ENCODE measurements at regions not wholly inside any gene's neighbourhood (a gene's known extent, or its start where the extent isn't known, plus 50 kb on each side); places are given as distances from the start of the nearest gene placed in this dataset.

DNA sequence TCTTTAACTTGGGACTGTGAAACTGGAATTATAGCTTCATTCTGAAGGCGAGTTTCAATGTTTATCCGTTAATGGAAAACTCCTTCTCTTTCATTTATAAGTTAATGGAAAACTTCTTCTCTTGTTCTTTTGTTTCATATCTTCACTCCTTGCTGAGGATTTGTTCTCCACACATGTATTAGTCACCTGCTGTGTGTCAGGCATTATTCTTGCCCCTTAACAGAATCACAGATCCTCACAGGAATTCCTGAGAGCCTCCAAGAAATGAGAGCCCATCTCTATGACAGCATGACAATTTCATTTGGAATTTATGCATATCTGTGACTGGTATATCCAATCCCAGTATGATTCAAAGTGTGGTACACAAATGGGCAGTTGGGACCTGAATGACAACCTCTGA lies 545.8 kb downstream of the BCL11A start:
- H3K18ac ChIP-seq (ENCODE audit: extremely low read depth, low read length): no peak overlapping the region
- H2BK12ac ChIP-seq (ENCODE audit: low read depth, low read length): no peak overlapping the region
- no peak overlapping the region for H3K9ac ChIP-seq (replicated peaks in 1 of 4; ENCODE audit: extremely low read depth in 1 of 4, low read depth in 3 of 4, low read length in 3 of 4)
- no peaks in the 10 kb centered on the region for H3K9me3 ChIP-seq (ENCODE audit: insufficient read depth in 2 of 2, low read depth in 1 of 2, low read length in 1 of 2)
- H3K79me2 ChIP-seq (ENCODE audit: control insufficient read depth in 1 of 2, insufficient read depth in 2 of 2, low read length in 2 of 2): no peaks in the 10 kb centered on the region
- H2AK5ac ChIP-seq (ENCODE audit: low read depth, low read length): no peak overlapping the region
- DNase-seq (ENCODE audit: low read depth in 1 of 2, low spot score in 2 of 2) (no peak), FAIRE-seq (no peak)
- no peak overlapping the region for H4K8ac ChIP-seq (ENCODE audit: extremely low read depth, insufficient read depth, low read length)
- H2BK120ac ChIP-seq (replicated peaks; ENCODE audit: low read depth, low read length): no peak overlapping the region
- no peak overlapping the region for H3K4me2 ChIP-seq (ENCODE audit: insufficient read depth in 1 of 2, low read depth in 2 of 2, low read length in 2 of 2)
- WGBS, 2 experiments (ENCODE audit: extremely low coverage in 1 of 2, insufficient coverage in 1 of 2, insufficient read length in 1 of 2, insufficient replicate concordance in 2 of 2, low coverage in 1 of 2, low lambda C conversion rate in 2 of 2, missing lambda C conversion rate in 1 of 2): 87% methylated on average over 2 of the region's 2 CpGs; no CpG with 5 or more reads in 1 of the 2 experiments
- no peak overlapping the region for H2BK20ac ChIP-seq (ENCODE audit: low read length)
- ChIA-PET POLR2A (ENCODE audit: partially characterized antibody) (no interaction called here), CTCF (ENCODE audit: partially characterized antibody) (no interaction called here)
- H2AFZ ChIP-seq (ENCODE audit: low read length): no peak overlapping the region
- H3K4me3 ChIP-seq (ENCODE audit: extremely low read depth in 1 of 4, insufficient read depth in 2 of 4, low read depth in 3 of 4, low read length in 4 of 4): no peak overlapping the region
- H3K79me1 ChIP-seq (ENCODE audit: low read depth, low read length): no peaks in the 10 kb centered on the region
- H3K56ac ChIP-seq (replicated peaks; ENCODE audit: insufficient read length, low read depth, low read length): no peak overlapping the region
- H3K36me3 ChIP-seq (ENCODE audit: control insufficient read depth in 2 of 4, insufficient read depth in 4 of 4, low read length in 3 of 4): no peaks in the 10 kb centered on the region
- H3K27me3 ChIP-seq (replicated peaks in 1 of 4; ENCODE audit: control insufficient read depth in 3 of 4, extremely low read depth in 1 of 4, insufficient read depth in 3 of 4, low read length in 3 of 4): no peaks in the 10 kb centered on the region
- H3K4me1 ChIP-seq (replicated peaks in 1 of 4; ENCODE audit: control insufficient read depth in 3 of 4, insufficient read depth in 4 of 4, low read length in 3 of 4): no peaks in the 10 kb centered on the region
- no peaks in the 10 kb centered on the region for H3K23me2 ChIP-seq (ENCODE audit: low read depth, low read length)
- no peak overlapping the region for H3K14ac ChIP-seq (ENCODE audit: insufficient read length)
- no peak overlapping the region for H4K91ac ChIP-seq (replicated peaks; ENCODE audit: insufficient read length, low read length)
- H4K5ac ChIP-seq (ENCODE audit: insufficient read length, low read depth, low read length): no peak overlapping the region
- no peaks in the 10 kb centered on the region for H4K20me1 ChIP-seq (replicated peaks in 1 of 2; ENCODE audit: control insufficient read depth in 1 of 2, insufficient read depth in 2 of 2, low read length in 2 of 2)
- H3K27ac ChIP-seq (ENCODE audit: low read depth, low read length): no peak overlapping the region
- H2BK5ac ChIP-seq (ENCODE audit: low read depth, low read length): no peak overlapping the region
- H2BK15ac ChIP-seq (ENCODE audit: low read length): no peak overlapping the region
- no peak overlapping the region for H3K23ac ChIP-seq (ENCODE audit: insufficient read length)
- H3K4ac ChIP-seq (replicated peaks; ENCODE audit: insufficient read length, low read depth, low read length): no peak overlapping the region
- TF ChIP-seq HDAC6 (IDR thresholded peaks at IDR 0.05; ENCODE audit: low read depth, low read length) (no peak), TCF12 (IDR thresholded peaks at IDR 0.05; ENCODE audit: low read depth, low read length) (no peak), SRF (IDR thresholded peaks at IDR 0.05; ENCODE audit: low read depth, low read length) (no peak), SP1 (IDR thresholded peaks at IDR 0.05; ENCODE audit: low read depth, low read length) (no peak), TBP (IDR thresholded peaks at IDR 0.05; ENCODE audit: low read depth, low read length) (no peak), SIX5 (IDR thresholded peaks at IDR 0.05; ENCODE audit: low read depth, low read length) (no peak), CBX5 (IDR thresholded peaks at IDR 0.05; ENCODE audit: low read depth, low read length) (no peak)
